ENCODE measurements at regions not wholly inside any gene's neighbourhood (a gene's known extent, or its start where the extent isn't known, plus 50 kb on each side); places are given as distances from the start of the nearest gene placed in this dataset.

DNA sequence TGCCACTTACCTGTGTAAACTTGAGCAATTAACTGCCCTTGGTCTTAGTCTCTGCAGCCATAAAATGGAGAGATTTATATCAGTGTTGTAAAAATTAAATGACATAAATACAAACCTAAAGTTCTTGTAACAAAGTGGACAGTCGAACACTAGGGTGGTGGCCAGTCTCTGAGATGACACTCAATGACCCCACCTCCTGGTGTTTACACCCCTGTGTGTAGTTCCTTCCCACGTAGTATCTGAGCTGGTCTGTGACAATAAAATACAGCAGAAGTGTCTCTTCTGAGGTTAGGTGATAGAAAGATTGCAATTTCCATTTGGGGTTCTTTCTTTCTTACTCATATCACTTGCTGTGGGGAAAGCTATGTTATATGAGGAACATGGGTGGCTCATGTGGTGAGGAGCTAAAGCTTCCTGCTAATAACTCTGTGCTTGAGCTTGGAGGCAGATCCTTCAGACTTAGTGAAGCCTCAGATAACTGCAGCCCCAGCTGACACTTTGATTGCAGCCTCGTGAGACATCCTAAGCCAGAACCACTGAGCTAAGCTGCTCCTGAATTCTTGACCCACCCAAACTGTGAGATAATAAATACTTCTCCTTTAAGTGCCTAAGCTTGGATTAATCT is 173.4 kb upstream of the CHD1 start:
- TF ChIP-seq, protein P1, sequence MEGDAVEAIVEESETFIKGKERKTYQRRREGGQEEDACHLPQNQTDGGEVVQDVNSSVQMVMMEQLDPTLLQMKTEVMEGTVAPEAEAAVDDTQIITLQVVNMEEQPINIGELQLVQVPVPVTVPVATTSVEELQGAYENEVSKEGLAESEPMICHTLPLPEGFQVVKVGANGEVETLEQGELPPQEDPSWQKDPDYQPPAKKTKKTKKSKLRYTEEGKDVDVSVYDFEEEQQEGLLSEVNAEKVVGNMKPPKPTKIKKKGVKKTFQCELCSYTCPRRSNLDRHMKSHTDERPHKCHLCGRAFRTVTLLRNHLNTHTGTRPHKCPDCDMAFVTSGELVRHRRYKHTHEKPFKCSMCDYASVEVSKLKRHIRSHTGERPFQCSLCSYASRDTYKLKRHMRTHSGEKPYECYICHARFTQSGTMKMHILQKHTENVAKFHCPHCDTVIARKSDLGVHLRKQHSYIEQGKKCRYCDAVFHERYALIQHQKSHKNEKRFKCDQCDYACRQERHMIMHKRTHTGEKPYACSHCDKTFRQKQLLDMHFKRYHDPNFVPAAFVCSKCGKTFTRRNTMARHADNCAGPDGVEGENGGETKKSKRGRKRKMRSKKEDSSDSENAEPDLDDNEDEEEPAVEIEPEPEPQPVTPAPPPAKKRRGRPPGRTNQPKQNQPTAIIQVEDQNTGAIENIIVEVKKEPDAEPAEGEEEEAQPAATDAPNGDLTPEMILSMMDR (conservative IDR thresholded peaks at IDR 0.05): no peak
- no peaks in the 10 kb centered on the region for H3K36me3 Mint-ChIP-seq
- no peaks in the 10 kb centered on the region for H3K9me3 Mint-ChIP-seq
- H3K4me3 Mint-ChIP-seq: no peak overlapping the region
- H3K27me3 Mint-ChIP-seq: peaks cover 4% of the 10 kb centered on the region
- H3K4me1 Mint-ChIP-seq (ENCODE audit: unreplicated experiment): no peaks in the 10 kb centered on the region
- no peak for DNase-seq (ENCODE audit: extremely low spot score, unreplicated experiment)
- H3K27ac Mint-ChIP-seq: no peak overlapping the region

DNA sequence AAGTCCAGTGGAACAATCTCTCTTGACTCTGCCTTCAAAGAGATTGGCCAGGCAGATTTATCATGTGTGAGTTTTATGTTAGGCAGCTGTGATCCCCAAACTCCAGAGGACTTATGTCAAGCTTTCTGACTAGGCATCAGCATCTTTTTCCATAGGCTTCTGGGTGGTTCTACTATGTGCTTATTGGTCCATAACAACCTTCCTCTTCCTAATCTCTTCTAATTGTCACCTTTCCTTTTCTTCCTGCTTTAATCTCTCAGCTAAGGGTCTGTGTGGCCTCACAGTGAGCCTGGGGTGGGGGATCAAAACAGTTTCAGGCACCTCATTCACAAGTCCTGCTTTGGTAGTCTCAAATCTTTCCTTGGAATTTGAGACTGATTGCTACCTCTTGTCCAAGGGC is 170.9 kb upstream of the CHD1 start:
- peaks cover 4% of the 10 kb centered on the region for H3K27me3 Mint-ChIP-seq
- DNase-seq (ENCODE audit: extremely low spot score, unreplicated experiment): no peak

DNA sequence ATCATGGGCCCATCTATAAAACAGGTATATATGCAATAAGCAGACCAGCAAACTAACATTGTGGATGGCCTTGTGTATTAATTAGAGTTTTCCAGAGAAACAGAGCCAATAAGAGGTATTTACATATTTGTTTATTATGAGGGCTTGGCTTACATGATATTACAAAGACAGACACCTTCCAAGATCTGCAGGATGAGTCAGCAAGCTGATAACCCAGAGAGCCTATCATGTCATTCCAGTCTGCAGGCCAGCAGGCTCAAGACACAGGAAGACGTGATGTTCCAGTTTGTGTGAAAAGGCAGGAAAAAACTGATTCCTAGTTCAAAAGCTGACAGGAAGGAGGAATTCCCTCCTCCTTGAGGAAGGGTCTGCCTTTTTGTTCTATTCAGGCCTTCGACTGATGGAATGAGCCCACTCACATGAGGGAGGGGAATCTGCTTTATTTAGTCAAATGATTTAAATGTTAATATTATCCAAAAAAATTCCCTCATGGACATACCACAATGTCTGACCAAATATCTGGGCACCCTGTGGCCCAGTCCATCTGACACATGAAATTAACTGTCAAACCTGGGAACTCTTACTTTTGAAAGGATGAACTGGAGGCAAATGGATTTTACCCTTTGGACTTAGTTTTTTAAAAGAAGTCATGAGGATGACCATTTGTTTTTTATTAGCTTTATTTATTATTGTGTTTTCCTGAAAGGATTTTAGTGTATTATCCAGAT is 161.2 kb upstream of the CHD1 start:
- no peak for DNase-seq (ENCODE audit: extremely low spot score, unreplicated experiment)
- H3K4me3 Mint-ChIP-seq: no peak overlapping the region
- H3K27me3 Mint-ChIP-seq: no peaks in the 10 kb centered on the region
- H3K9me3 Mint-ChIP-seq: peaks cover 4% of the 10 kb centered on the region
- no peak overlapping the region for H3K27ac Mint-ChIP-seq
- H3K36me3 Mint-ChIP-seq: no peaks in the 10 kb centered on the region
- H3K4me1 Mint-ChIP-seq (ENCODE audit: unreplicated experiment): no peaks in the 10 kb centered on the region
- TF ChIP-seq, protein P1 (conservative IDR thresholded peaks at IDR 0.05): no peak

More for the DNA sequence above, 170.9 kb upstream of the CHD1 start:
- Mint-ChIP-seq H3K4me3 (no peak overlapping the region), H3K27ac (no peak overlapping the region), H3K9me3 (no peaks in the 10 kb centered on the region), H3K4me1 (ENCODE audit: unreplicated experiment) (no peaks in the 10 kb centered on the region), H3K36me3 (no peaks in the 10 kb centered on the region)
- TF ChIP-seq, protein P1 (conservative IDR thresholded peaks at IDR 0.05): no peak

DNA sequence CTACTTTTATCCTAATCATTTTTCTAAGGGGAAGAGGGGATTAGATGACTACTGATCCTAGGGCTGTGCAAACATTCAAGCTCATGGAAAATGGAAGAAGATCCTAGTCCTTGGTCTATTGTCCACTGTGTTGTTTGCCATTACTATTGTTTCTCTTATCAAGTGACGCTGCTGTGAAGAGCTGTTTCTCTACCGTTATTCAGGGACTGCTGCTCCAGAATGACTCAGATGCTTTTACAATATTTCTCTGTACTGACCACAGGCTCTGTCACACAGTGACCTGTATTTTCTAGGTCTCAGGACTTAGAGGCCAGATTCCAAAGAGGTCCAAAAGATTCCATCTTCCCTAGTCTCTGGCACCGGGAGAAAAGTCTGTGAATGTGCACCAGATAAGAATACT is 159.5 kb upstream of the CHD1 start:
- no peaks in the 10 kb centered on the region for H3K36me3 Mint-ChIP-seq
- peaks cover 4% of the 10 kb centered on the region for H3K9me3 Mint-ChIP-seq
- TF ChIP-seq, protein P1 (conservative IDR thresholded peaks at IDR 0.05): no peak
- H3K27ac Mint-ChIP-seq: no peak overlapping the region
- H3K4me1 Mint-ChIP-seq (ENCODE audit: unreplicated experiment): no peaks in the 10 kb centered on the region
- DNase-seq (ENCODE audit: extremely low spot score, unreplicated experiment): no peak
- no peak overlapping the region for H3K4me3 Mint-ChIP-seq
- H3K27me3 Mint-ChIP-seq: no peaks in the 10 kb centered on the region

DNA sequence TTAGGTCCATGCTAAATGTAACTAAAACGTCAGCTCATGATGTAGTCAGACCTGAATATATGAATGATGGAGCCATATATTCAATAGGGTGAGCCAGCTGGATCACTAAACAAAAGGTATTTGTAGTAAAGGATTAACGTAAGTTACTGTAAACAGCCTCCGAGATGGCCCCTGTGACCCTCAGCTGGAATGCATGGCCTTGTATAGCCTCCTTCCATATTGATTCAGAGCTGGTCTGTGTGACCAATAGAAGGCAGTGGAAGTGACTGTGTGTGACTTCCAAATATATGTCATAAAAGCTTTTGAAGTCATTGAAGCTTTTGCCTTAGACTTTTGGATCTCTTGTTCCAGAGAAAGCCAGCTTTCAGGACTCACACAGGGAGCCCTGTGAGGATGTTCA is 154.4 kb upstream of the CHD1 start:
- no peak overlapping the region for H3K4me3 Mint-ChIP-seq
- no peak overlapping the region for H3K27ac Mint-ChIP-seq
- H3K27me3 Mint-ChIP-seq: no peaks in the 10 kb centered on the region
- no peaks in the 10 kb centered on the region for H3K36me3 Mint-ChIP-seq
- H3K4me1 Mint-ChIP-seq (ENCODE audit: unreplicated experiment): no peaks in the 10 kb centered on the region
- TF ChIP-seq, protein P1 (conservative IDR thresholded peaks at IDR 0.05): no peak
- no peaks in the 10 kb centered on the region for H3K9me3 Mint-ChIP-seq
- no peak for DNase-seq (ENCODE audit: extremely low spot score, unreplicated experiment)
